Activated CD4-positive, alpha-beta T cell treated with anti-CD3 and anti-CD28 coated beads, Interleukin-2, amount 50 U/mL, for 1 hour (primary cell): ENCODE measurements at regions not wholly inside any gene's neighbourhood (a gene's known extent, or its start where the extent isn't known, plus 50 kb on each side); places are given as distances from the start of the nearest gene placed in this dataset.

Experiments used
- DNase-seq: peaks from one replicate; pipeline ENCODE4 v3.0.0-alpha.2; 2020

DNA sequence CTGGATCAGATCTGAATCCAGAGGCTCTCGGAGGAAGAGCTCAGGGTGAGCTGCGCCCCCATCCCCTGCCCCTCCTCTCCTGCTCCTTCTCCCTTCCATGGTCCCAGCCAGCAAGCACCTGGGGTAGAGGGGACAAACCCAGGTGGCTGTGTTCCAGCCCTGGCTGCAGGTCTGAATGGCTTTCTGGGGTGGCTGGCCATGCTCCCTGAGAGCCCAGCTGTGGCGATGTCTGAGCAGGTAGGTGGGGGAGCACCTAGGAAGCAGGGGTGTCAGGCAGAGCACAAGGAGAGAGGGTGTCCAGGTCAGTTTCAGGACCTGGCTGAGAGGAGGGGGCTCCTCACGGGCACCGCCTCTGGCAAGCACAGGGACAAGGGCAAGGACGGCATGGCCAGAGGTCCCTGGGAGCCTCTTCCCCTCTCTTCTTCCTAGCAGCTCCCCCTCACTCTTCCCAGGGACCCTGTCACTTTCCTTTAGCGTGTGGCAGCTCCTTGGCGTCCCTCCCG lies 310.0 kb downstream of the SEC14L1 start:
- no peak for DNase-seq

DNA sequence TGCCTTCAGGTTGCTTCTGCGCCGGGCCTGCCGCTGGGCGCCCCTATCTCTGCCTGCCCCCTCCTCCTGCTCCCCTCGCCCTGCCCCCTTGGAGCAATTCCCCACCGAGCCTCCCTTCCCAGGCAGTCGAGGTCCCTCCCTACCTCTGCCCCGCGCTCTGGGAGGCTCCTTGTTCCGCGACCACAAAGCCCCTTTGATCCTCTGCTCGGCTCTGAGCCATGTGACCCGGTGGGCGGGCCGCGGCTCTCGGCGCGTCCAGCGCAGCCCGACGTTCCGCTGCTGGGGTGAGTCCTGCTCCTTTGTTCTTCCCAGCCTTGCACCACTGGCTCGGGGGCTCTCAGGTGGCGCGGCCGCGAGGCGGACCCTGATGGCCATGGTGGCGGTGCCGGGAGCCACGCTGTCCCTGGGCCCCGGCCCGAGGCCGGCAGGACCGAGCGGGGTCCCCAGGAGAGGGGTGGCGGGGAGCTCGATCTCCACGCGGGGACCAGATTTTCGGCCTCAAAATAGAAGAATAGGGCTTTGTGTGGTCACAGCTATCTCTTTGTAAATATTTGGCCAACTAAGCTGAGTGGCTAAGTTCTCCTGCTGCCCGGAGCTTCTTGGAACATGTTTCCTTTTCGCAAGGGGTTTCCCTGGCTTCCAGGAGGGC lies 310.6 kb downstream of the SEC14L1 start:
- DNase-seq: peak; percentile 66

DNA sequence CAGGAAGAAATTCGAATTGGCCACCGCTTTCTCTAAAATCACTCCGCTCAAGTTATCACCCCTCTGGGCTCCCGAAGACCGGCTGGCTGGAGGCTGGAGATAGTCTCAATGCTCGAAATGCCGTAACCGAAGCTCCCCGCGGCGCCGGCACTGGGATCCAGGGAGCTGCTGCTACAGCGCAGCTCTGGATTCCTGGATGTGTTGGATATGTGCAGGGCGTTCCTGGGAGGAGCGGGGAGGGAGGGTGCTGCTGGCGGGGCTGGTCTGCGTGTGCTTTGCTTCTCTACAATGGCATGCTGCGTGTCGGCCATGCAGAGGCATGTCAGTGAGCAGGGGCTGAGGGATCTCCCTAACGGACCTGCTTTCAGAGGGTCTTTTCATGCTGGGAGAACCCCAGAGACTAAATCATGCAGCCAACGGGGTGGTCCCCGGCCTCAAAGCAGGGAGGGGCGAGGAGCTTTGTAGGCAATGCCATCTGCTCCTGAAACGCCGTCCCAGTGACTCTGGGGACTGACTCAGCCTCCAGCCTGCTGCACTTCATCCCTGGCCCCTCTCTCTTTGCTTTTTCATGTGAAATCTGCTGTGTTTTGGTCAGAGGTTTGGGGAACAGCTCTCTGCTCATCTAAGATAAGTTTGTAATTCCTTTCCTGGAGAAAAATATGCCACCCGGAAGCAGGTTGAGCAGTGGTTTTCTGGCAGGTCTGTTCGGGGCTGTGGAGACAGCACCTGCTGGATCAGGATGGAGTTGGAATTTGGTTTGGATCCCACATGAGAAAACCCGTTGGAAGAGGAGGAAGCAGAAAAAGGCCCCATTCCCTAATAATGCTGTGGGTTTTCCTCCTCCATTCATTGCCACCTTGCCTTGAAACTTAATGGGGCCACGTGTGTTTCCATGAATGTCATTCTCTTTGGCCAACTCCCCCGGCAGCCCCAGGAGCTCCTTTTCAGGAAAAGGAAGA lies 311.4 kb downstream of the SEC14L1 start:
- DNase-seq: no peak

DNA sequence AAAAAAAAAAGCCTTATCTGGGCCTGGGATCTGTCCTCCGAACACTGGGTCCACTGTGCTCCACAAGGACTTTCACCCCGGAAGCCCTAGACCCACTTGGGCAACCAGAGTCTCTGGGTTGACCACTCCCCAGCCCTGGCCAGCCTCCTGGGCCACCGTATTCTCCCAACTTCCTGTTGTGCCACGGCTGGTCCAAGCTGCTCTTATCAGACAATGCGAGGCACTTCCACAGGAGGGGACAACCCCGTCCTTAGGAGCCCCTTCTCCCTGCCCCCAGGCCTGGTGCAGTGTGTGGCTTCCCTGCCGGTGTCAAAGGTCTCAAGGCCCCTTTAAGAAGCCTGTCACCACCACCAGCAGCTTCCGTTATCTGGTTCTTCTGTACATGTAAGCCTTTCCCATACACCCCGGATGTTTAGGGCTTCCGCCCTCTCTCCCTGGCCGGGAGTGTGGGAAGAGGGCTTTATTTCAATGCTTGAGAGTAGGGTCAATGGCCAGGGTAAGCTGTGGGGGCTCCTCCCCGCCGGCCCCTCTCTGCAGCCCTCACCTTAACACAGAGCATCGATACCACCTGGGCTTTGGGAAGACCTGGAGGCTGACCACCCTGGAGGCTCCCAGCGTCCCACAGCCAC lies 313.0 kb downstream of the SEC14L1 start:
- DNase-seq: no peak

DNA sequence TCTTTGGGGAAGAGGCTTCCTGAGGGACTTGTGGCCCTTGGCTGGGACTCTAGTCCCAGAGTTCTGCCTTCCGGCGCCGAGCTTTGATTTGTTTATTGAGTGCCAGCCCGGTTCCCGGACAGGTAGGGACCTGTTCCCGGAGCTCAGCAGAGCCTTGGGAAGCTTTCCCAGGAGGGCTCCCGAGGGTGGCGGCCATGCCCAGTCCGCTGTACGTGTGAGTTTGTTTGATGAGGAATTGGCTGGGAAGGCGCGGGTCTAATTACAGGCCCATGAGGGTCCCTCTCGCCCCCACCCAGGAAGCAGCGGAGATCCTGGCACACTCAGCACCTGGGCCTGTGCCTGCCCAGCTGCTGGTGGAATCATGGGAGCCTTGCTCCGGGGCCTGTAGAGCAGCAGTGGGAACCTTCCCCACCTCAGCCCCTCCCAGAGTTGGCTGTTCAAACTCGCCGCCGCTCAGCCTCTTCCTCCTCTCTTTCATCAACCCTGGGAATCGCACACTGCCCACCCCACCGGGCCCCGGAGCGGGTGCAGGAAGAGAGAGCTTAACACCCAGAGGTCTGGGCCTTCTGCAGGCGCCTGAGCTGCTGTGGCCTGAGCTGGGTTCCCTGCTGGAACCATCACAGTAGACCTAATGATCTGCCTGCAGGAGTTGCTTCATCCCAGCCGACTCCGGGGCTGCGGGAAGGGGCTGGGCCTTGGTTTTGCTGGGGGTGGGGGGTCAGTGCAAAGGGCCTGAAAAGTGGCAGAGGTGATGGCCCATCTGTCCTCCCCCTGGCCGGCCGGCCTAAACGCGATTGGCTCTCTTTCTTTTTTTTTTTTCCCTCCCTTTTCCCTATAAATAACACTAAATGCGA lies 313.7 kb downstream of the SEC14L1 start:
- no peak for DNase-seq

DNA sequence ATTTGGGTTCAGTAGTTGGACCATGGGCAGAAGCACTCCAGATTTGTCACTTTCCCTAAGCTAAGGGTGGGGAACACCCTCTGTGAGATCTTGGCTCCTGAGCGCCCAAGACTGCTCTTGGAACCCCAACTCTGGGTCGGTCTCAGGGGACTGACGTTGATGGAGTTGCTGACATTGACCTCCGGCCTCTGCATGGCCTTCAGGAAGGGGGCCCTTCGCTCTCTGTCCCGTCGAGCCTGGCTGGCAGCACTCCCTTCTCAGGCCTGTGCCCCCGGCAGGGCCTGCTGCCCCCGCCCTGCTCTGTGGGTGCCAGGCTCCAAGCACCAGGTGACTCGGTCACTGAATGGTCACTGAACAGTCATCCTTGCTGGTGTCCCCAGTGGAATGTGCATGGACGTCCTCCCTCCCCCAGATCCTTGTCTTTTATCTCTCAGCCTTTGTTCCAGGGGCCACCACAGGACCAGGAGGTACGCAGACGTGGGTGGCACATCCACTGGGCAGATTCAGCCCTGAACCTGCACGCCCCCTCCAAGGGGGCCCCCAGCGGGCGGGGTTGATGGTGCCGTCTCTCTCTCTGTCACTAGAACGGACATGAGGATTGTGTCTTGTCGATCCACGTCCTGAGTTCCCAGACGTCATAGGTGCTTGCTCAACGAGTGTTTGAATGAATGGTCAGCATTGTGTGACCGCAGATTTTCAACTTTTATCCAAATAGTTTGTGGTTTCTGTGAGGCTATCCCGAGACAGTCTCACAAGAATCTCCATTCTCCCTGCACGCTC lies 314.5 kb downstream of the SEC14L1 start:
- no peak for DNase-seq

DNA sequence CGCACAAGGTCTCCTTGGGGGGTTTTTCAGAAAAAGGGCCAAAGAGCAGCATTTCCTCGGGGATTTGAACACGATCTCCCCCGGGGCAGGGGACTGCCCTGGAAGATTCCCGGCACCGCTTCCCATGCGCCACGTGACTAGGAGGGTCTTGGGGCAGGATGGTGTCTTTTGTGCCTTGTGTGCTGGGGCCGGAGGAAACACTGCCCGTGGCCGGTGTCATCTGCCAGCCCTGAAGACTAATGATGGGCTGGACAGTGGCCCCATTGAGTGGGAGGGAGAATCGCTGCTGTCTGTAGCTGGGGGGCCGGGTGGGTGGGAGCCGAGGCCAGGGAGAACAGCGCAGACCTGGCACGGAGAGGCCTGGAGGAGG lies 315.1 kb downstream of the SEC14L1 start:
- no peak for DNase-seq

DNA sequence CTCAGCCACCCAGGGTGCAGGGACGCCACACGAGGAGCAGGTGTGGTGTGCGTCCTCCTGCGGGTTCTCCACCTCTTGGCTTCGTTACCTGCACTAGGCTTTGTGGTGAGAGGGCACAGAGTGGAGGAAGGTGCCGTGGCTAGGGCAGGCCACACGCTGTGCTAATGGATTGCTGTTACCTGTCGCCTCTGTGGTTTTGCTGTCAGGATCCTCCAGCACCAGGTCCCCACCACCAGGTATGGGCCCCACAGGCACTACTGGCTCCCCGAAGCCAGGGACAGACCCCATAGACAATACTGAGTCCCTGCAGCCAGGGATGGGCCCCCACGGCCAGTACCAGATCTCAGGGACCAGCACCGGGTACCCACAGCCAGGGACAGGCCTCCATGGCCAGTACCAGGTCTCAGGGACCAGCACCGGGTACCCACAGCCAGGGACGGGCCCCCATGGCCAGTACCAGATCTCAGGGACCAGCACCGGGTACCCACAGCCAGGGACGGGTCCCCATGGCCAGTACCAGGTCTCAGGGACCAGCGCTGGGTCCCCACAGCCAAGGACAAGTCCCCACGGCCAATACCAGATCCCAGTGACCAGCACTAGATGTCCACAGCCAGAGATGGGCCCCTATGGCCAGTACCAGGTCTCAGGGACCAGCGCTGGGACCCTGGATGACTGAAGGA lies 315.6 kb downstream of the SEC14L1 start:
- DNase-seq: no peak

DNA sequence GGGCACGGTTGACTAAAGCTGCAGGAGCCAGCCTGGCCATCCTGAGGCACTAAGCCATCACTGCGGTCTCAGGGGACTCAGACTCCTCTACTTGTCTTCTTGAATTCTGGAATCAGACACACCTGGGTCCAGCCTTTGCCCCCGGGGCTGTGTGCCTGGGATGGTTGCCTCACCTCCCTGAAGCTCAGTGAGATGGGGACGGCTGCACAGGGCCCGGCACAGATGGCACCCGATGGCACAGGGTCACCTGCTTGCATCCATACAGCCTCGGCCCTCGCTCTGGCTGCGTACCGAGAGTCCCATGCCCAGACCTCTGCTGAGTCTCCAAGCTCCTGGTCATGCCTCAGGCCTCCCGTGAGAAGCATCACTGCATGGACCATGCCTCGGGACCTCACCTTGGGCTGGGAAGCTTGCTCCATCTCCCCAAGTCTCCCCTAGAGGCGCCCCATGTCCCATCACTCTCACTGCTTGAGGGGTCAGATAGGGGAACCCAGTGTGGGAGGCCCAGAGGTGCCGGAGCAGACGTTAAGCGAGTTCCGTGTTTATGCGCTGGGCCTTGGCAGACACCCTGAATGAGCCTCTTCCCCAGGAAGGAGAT lies 316.3 kb downstream of the SEC14L1 start:
- no peak for DNase-seq

DNA sequence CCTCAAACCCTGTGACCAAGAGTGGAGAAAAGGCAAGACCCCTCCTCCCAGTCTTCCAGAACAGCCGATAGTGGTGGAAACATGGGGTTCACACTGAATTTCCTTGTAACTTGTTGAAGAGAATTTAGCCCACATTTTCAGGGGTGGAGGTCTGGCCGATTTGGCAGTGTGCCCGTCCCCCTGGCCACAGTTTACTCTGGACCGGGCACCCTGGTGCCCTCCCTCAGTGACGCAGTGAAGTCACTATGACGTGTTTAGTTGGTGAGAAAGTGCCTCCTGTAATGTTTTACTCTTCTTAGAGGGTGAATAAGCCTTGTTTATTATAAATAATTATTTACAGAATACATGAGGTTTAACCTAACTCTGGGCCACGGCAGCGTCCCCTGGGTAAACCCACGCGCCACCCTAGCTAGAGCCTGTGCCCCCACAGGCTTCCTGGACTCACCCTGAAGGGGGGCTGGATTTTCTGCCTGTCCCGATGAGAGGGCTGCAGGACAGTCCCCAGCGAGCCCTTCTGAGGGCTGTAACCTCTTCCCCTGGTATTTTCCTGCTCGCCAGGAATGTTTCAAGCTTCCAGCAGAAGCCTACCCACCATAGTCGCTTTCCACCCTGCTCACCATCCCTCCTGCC lies 316.9 kb downstream of the SEC14L1 start:
- DNase-seq: no peak

DNA sequence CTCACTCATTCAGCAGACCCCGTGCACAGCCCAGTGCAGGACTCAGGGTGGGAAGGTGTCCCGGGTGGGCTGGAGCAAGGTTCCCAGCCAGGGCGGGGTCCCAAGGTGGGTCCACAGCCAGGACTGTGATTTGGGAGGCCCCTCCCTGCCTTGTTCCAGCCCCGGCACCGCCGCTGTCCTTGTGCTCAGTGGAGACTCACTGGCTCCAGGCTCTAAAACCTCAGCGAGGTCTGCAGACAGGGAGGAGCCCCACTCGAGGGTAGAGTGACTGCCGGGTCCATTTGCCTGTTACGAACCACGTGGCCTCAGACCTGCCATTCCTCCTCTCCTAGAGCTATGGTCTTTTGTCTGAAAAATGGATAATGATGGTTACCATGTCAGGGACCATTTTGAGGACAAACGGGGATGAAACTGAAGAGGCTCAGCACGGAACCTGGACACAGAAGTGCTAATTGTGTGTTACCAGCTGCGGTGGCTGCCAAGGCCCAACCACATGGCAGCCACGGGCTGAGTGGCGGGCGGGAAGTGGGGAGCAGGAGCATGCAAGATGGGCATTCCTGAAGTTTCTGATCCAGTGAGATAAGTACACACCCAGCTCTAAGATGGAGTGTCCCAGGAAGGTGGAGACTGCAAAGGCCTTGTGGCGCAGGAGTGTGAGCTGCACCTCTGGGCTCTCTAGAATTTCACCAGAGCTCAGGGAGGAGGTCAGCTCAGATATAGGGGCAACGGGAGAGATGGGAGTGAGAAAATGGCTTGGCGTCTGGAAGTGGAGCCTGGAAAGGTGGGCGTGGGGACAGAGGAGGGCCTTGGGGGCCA lies 317.6 kb downstream of the SEC14L1 start:
- no peak for DNase-seq

DNA sequence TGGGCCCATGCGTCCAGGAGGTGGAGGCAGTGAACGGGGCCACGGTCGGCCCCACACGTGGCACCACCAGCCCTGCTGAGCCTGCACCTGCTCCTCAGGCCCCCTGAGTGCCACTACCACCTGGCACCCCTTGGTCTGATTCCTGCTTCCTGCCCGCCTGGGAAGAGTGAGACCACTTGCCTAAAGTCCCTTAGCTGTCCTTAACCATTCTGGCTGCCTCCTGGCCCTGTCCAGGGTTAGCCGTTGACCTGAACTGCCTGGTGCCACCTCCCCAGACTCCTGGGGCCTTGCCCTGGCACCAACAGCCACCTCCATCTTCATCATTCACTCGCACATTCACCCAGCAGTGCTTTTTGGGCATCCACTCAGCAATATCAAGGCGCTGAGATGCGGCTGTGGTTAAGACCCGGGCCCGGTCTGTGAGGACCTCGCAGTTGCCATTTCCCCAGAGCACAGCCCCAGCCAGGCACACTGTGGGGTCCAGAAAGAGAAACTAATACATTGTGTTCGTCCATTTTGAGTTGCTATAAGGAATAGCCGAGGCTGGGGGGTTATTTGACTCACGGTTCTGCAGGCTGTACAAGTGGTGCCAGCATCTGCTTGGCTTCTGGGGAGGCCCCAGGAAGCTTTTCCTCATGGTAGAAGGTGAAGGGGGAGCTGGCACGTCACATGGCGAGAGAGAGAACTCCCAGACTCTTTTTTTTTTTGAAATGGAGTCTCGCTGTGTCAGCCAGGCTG lies 318.4 kb downstream of the SEC14L1 start:
- no peak for DNase-seq

DNA sequence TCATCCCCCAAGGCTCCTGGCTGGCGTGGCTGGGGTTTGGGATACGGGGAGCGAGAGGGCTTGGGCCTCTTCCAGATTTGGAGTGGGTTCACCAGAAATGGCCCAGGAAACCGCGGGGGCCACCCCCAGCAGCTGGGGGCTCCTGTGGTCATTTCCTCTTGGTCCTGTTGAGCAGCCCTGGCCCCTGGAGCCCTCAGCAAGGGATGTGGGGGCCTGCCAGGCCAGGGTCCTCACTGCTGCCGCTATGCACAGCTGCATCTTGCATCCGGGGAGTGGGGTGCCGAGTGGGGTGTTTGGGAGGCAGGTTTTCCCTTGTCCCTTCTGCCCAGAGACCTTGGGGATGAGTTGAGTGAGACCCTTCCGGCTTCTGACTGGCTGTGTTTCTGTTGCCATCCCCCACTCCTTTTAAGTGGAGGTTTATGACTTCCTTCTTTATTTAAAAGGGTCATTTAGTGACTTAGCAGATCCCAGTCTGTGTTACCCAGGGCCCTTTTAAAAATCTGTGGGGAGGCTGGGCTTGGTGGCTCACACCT lies 319.8 kb downstream of the SEC14L1 start:
- no peak for DNase-seq

DNA sequence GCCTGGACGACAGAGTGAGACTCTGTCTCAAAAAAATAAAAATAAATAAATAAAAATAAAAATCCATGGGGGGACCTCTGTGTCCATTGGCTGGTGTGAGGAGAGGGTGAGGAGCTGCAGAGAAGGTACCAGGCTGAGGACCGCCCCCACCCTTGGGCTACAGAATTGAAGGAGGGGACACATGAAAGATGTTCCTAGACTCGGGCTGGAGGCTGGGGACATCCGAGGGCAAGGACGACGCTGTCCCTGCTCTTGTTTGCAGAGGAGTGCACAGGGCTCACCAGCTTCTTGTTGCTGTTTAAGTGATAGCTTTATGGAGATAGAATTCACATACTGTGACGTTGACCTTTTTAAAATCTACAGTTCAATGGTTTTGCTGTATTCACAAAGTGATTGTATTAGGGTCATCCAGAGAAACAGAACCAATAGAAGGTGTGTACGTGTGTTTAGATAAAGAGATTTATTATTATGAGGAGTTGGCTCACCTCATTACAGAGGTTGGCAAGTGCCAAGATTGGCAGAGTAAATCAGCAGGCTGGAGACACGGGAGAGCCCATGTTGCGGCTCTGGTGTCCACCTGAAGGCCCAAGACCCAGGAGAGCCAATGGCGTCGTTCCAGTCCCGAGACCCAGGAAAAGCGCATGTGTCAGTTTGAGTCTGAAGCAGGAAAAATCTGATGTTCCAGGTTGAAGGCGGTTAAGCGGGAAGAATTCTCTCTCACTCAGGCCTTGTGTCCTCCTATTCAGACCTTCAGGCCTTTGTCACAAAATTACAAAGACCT lies 320.7 kb downstream of the SEC14L1 start:
- DNase-seq: no peak

DNA sequence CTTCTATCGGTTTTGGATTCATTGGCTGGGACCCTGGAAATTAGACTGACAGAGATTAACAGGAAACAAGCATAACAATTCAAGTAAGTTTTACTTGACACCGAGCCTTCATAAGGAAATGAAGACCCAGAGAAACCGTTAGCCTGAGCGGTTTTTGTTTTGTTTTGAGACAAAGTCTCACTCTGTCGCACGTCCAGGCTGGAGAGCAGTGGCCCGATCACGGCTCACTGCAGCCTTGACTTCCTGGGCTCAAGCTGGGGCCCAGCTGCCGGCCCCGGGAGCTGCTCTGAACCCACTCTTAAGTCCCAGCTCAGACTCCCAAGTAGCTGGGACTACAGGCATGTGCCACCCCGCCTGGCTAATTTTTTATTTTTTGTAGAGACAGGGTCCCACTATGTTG lies 321.3 kb downstream of the SEC14L1 start:
- DNase-seq: no peak

DNA sequence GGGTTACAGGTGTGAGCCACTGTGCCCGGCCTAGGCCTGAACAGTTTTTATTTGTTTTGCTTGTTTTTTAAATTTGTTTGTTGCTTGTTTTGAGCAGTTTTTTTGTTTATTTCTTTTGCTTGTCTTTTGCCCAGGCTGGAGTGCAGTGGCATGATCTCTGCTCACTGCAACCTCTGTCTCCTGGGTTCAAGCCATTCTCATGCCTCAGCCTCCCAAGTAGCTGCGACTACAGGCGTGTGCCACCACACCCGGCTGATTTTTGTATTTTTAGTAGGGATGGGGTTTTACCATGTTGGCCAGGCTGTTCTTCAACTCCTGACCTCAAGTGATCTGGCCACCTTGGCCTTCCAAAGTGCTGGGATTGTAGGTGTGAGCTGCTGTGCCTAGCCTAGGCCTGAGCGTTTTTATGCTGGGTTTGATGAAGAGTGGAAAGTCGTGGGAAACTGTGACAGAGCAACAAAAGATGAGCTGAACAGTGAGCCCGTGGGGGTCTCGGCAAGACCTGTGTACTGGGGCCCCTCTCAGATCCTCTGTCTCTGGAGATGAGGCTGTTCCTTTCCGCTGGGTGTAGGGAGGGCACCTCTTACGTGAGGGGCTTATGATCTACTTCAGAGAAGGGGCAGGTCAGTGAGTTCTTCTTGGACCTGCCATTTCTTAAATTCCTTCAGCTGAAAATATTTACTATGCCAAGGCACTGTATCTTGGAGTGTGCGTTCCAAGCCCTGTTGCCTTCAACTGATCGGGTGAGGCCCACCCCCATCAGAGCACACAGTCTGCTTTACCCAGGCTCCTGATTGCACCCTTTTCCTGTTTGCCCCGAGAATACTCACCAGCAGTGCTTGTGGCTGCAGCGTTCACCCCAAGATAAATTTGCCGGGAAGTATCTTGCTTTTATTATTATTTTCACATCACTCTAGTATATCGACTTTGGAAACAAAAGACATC lies 322.1 kb downstream of the SEC14L1 start:
- no peak for DNase-seq
